ENCODE measurements at regions not wholly inside any gene's neighbourhood (a gene's known extent, or its start where the extent isn't known, plus 50 kb on each side); places are given as distances from the start of the nearest gene placed in this dataset.

- no peak for DNase-seq
These were observed 523.5 kb upstream of the KLF4 start for GRCh38 chr9:108012886-108013665.

GRCh38 chr9:108012405-108012804, 522.8 kb upstream of the KLF4 start:
- DNase-seq, result no peak

- no peak for DNase-seq
These were observed 514.0 kb upstream of the KLF4 start for GRCh38 chr9:108003526-108003925.

DNA sequence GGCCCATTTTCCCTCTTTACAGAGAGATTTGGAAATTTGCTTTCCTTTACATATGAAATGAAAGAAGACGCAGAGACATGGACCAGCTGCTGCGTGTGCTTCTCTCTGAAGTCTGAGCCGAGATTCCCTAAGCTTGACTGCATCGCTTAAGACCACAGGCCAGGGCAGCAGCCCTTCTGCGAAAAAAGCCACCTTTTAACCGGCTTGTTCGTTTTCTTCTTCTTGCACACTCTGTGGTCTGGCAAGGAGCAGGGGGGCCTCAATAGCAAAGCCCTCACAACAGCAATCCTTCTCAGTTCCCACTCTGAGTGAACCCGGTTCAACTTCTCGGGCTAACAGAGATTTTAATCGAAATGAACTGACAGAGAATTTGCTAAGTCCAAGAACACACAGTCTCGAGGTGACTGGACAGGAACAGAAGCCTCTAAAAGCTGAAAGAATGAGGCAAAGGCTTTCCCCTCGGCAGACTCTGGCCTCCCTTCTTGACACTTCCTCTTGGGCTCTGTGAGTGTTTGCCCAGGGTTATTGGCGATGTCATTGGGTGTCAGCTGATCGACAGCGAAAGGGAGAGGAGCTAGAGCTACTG, 512.9 kb upstream of the KLF4 start:
- DNase-seq, result no peak

- DNase-seq, result no peak
These were observed 511.7 kb upstream of the KLF4 start for GRCh38 chr9:108001237-108001636.

- no peak for DNase-seq
These were observed 510.3 kb upstream of the KLF4 start for GRCh38 chr9:107999890-108000289.

DNA sequence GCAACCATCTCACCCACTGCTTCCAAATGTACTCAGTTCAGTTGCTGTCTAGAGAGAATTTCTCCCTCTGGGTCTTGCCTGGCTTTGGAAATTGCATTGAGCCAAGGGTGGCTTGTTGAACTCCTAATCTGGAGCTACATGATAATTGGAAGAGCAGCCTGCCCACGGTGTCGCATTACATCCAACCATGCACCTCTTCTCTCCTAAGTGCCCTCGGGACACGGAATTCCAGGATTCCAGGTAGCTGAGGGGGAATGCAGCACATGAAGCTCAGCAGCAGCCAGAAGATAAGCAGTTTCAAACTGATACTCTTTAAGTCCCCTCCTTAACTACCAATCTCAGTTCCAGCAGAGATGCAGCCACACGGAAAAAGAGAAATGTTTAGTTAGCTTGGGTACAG, 509.4 kb upstream of the KLF4 start:
- no peak for DNase-seq

GRCh38 chr9:107994648-107995047, 505.1 kb upstream of the KLF4 start:
- DNase-seq, result no peak

- no peak for DNase-seq
These were observed 502.7 kb upstream of the KLF4 start for GRCh38 chr9:107992271-107992670.

GRCh38 chr9:107991581-107991980, 502.0 kb upstream of the KLF4 start:
- DNase-seq, result no peak

GRCh38 chr9:107989544-107989943, 500.0 kb upstream of the KLF4 start:
- no peak for DNase-seq

GRCh38 chr9:107989099-107989498, 499.5 kb upstream of the KLF4 start:
- DNase-seq, result no peak

- DNase-seq, result no peak
These were observed 495.4 kb upstream of the KLF4 start for GRCh38 chr9:107984956-107985355.

DNA sequence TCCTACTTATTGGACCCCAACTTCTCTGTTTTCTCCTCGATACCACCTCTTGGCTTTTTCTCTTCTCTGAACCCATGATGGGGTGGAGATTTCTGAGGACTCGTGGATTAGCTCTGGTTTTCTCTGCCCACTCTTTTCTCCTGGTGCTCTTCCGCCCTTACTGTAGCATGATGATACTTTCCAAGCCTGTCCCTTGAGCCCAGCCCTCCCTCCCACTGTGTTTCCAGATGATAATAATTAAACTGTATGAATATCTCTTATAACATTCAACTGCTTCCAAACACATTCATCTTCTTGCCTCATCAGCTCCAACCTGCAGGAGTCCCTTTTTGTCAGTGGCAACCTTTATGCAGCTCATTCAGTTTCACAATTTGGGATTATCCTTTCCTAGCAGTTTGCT, 494.2 kb upstream of the KLF4 start:
- DNase-seq, result no peak

DNA sequence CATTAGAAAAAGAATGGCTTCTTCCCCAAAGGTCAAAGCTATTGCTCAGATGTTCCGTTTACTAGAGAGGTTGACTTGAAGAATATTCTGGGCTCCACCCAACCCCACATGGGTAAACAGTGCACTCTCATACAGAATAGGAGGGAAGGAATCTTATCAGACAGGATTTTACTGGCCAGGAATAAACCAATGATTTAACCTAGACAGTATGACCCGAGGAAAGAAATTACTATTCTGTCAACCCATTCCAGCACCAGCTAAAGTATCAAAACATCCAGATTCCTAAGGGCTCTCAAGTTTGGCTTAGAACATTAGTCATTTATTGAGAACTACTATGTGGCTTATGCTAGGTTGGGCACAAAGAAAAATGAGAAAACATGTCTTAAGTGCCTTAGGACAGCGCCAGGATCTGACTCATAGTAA, 493.6 kb upstream of the KLF4 start:
- DNase-seq, result no peak

GRCh38 chr9:107982745-107983144, 493.2 kb upstream of the KLF4 start:
- no peak for DNase-seq

- DNase-seq, result no peak
These were observed 492.4 kb upstream of the KLF4 start for GRCh38 chr9:107982001-107982400.

DNA sequence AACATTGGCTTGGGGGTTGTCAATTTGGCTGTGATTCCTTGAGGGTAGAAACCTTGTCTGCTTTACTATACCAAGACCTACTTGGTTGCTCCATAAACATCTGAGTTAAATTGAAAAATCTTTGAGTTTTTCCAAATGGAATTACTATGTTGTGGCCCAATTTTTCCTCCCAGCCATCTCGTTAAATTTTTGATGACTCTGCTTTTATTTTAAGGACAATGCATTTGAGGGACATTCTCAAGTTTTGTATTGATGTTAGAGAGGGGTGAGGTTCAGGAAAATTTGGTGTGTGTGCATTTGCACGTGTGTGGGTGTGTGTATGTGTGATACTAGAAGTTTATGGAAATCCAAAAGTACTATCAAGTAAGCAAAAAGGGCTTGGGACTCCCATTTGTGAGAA, 491.4 kb upstream of the KLF4 start:
- no peak for DNase-seq

GRCh38 chr9:107976767-107977166, 487.2 kb upstream of the KLF4 start:
- no peak for DNase-seq

- no peak for DNase-seq
These were observed 485.9 kb upstream of the KLF4 start for GRCh38 chr9:107975426-107976010.

- no peak for DNase-seq
These were observed 483.9 kb upstream of the KLF4 start for GRCh38 chr9:107973451-107973850.

DNA sequence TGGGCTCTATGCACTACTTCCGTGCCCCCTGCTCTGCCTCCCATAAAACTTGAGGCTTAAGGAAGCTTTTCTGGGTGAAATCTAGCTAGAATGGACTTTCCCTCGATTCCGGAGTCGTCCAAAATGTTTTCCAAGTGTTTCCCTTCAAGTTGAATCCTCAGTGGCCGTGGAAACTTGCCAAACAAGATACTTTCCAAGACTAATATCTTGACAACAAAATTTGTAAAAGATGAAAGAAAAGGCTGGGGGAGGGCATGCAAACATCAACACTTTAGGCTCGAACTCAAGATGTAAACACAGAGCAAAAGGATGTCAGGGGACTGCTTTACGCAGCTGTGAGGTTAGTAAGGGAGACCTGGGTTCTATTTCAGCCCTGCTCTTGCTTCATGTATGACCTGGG, 482.8 kb upstream of the KLF4 start:
- DNase-seq, result no peak

- DNase-seq, result no peak
These were observed 481.7 kb upstream of the KLF4 start for GRCh38 chr9:107971241-107971640.

DNA sequence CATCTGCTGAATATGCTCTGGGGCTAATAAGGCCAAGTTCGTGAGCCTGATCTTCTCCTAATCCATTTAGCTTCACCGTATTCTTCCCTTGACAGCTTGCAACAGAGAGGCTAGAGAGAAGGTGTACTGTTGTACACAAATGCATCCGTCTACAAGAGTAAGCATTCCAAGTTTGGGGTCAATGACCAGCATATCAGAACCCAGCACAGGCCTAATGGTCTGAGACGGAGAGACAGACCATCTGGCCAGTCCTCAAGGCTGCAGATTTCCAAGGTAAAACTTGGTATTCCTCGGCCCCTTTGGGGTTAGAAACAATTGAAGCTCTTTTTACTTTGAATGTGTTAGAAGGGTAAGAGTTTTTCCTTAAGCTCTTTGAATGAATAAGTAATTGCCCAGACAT, 481.2 kb upstream of the KLF4 start:
- no peak for DNase-seq

- no peak for DNase-seq
These were observed 480.2 kb upstream of the KLF4 start for GRCh38 chr9:107969727-107970126.
